ENCODE measurements at regions not wholly inside any gene's neighbourhood (a gene's known extent, or its start where the extent isn't known, plus 50 kb on each side); places are given as distances from the start of the nearest gene placed in this dataset.
A peak's percentile ranks its signal among the peaks of the same experiment; 100 is the strongest.

GRCh38 chr2:46825939-46826568 is 89.6 kb downstream of the MCFD2 start:
- no peaks in the 10 kb centered on the region for H3K36me3 ChIP-seq
- no peaks in the 10 kb centered on the region for H3K27me3 ChIP-seq
- no peak overlapping the region for H3K4me3 ChIP-seq
- no peaks in the 10 kb centered on the region for H3K9me3 ChIP-seq (ENCODE audit: low read depth)
- H3K27ac ChIP-seq: no peak overlapping the region
- H3K4me1 ChIP-seq (ENCODE audit: low read depth): peaks cover 10% of the 10 kb centered on the region
- TF ChIP-seq CTCF (IDR thresholded peaks at IDR 0.05; ENCODE audit: low read depth, low read length): no peak
- no peak for DNase-seq (ENCODE audit: low read depth in 1 of 2, low spot score in 1 of 2)

- H3K9me3 ChIP-seq (ENCODE audit: low read depth): no peaks in the 10 kb centered on the region
- no peaks in the 10 kb centered on the region for H3K36me3 ChIP-seq
- DNase-seq (ENCODE audit: low read depth in 1 of 2, low spot score in 1 of 2): no peak
- H3K4me1 ChIP-seq (ENCODE audit: low read depth): peaks cover 10% of the 10 kb centered on the region
- H3K4me3 ChIP-seq: no peak overlapping the region
- no peaks in the 10 kb centered on the region for H3K27me3 ChIP-seq
- H3K27ac ChIP-seq: no peak overlapping the region
- TF ChIP-seq CTCF (IDR thresholded peaks at IDR 0.05; ENCODE audit: low read depth, low read length): no peak
These were observed 90.2 kb downstream of the MCFD2 start for GRCh38 chr2:46825231-46825938.

- no peak overlapping the region for H3K4me3 ChIP-seq
- H3K4me1 ChIP-seq (ENCODE audit: low read depth): peaks cover 10% of the 10 kb centered on the region
- no peak for DNase-seq (ENCODE audit: low read depth in 1 of 2, low spot score in 1 of 2)
- H3K9me3 ChIP-seq (ENCODE audit: low read depth): no peaks in the 10 kb centered on the region
- no peaks in the 10 kb centered on the region for H3K27me3 ChIP-seq
- no peaks in the 10 kb centered on the region for H3K36me3 ChIP-seq
- TF ChIP-seq CTCF (IDR thresholded peaks at IDR 0.05; ENCODE audit: low read depth, low read length): no peak
- H3K27ac ChIP-seq: no peak overlapping the region
These were observed 91.0 kb downstream of the MCFD2 start for GRCh38 chr2:46824611-46825010.

GRCh38 chr2:46821600-46821999 is 94.0 kb downstream of the MCFD2 start:
- no peaks in the 10 kb centered on the region for H3K27me3 ChIP-seq
- no peak overlapping the region for H3K27ac ChIP-seq
- DNase-seq (ENCODE audit: low read depth in 1 of 2, low spot score in 1 of 2): no peak
- peaks cover 24% of the 10 kb centered on the region for H3K4me1 ChIP-seq (ENCODE audit: low read depth)
- TF ChIP-seq CTCF (IDR thresholded peaks at IDR 0.05; ENCODE audit: low read depth, low read length): no peak
- H3K4me3 ChIP-seq: no peak overlapping the region
- no peaks in the 10 kb centered on the region for H3K36me3 ChIP-seq
- no peaks in the 10 kb centered on the region for H3K9me3 ChIP-seq (ENCODE audit: low read depth)

GRCh38 chr2:46818819-46819218 is 96.8 kb downstream of the MCFD2 start:
- peak overlapping the region; percentile 46 for H3K27ac ChIP-seq
- no peak for DNase-seq (ENCODE audit: low read depth in 1 of 2, low spot score in 1 of 2)
- no peak for TF ChIP-seq CTCF (IDR thresholded peaks at IDR 0.05; ENCODE audit: low read depth, low read length)
- H3K4me3 ChIP-seq: no peak overlapping the region
- H3K9me3 ChIP-seq (ENCODE audit: low read depth): no peaks in the 10 kb centered on the region
- no peaks in the 10 kb centered on the region for H3K36me3 ChIP-seq
- H3K27me3 ChIP-seq: no peaks in the 10 kb centered on the region
- peaks cover 27% of the 10 kb centered on the region for H3K4me1 ChIP-seq (ENCODE audit: low read depth)

Measured in cardiac muscle cell (in vitro differentiated cells and primary cell).